22Rv1 (cell line): ENCODE measurements at regions not wholly inside any gene's neighbourhood (a gene's known extent, or its start where the extent isn't known, plus 50 kb on each side); places are given as distances from the start of the nearest gene placed in this dataset.
"Not testable (repeated sequence)": the region's sequence is repeated elsewhere in the genome, so short reads cannot be mapped to it uniquely, and the experiment has no call there.

ENCODE experiments used
- H3K27ac ChIP-seq: fragments of 450-650 bp; 2 replicates; pipeline ENCODE4 v1.5.1; 2017
- ZFX ChIP-seq: fragments of 450-650 bp; IDR thresholded peaks from 2 replicates; pipeline ENCODE4 v1.6.1; 2017; ENCODE audit warnings: antibody characterized with exemption, borderline replicate concordance
- TF ChIP-seq, protein P1 (sequence below): fragments of 450-650 bp; IDR thresholded peaks from 2 replicates; pipeline ENCODE4 v1.5.1; 2017; ENCODE audit warnings: mild to moderate bottlenecking

DNA sequence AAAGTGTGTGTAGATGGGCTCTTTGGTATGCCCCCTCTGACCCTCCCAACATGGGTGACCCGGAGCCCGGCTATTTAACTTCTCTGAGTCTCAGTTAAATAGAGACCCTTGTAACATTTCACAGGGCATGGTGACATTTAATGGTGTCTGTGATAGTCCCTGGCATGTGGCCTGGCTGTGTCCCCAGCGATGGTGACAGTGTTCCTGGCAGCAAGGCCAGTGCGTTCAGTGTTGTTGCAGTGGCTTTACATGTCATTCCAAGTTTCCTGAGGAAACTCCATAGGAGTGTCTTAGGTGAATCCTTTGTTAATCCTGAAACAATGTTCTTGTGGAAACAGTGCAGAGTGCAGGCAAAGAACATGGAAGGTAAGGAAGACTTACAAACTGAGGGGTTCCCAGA, 137.0 kb downstream of the RAMP3 start:
- no peak for TF ChIP-seq ZFX
- TF ChIP-seq, protein P1, sequence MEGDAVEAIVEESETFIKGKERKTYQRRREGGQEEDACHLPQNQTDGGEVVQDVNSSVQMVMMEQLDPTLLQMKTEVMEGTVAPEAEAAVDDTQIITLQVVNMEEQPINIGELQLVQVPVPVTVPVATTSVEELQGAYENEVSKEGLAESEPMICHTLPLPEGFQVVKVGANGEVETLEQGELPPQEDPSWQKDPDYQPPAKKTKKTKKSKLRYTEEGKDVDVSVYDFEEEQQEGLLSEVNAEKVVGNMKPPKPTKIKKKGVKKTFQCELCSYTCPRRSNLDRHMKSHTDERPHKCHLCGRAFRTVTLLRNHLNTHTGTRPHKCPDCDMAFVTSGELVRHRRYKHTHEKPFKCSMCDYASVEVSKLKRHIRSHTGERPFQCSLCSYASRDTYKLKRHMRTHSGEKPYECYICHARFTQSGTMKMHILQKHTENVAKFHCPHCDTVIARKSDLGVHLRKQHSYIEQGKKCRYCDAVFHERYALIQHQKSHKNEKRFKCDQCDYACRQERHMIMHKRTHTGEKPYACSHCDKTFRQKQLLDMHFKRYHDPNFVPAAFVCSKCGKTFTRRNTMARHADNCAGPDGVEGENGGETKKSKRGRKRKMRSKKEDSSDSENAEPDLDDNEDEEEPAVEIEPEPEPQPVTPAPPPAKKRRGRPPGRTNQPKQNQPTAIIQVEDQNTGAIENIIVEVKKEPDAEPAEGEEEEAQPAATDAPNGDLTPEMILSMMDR: no peak
- H3K27ac ChIP-seq: no peak overlapping the region

DNA sequence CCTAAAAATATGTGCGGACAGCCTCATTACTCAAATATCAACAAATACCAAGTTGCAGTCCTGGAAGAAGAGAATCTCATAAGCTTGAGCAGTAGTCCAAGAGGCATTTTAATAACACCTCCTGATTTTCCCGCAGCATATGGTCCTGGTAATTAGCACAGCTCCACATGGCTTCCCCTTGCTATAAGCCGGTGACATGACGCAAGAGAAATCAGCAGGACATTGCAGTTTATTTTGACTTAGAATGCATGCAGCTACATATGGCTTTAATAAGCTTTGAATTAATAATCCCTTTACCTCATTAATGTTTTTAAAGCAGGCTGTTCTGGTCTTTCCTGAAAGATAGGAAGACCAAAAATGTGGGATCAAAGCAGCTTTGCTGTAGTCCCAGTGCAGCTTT, 137.6 kb downstream of the RAMP3 start:
- no peak overlapping the region for H3K27ac ChIP-seq

DNA sequence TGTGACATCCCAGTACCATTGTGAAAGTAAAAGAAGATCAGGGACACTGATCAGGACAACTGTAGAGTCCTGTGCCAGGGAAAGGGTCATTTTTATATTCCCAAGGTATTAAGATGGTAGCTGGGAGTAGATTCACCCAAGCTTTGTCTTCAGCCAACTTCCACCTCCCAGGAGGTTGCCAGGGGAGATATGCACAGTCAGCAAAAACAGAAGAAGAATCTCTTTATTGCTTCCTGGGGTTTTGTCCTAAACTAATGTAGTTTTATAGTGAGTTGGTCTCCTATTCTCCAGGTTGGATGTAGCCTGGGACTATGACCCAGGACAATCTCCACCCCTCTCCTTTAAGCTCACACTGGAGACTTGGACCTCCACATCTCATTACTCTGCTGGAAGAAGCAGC, 139.2 kb downstream of the RAMP3 start:
- TF ChIP-seq, protein P1: no peak
- no peak for TF ChIP-seq ZFX
- no peak overlapping the region for H3K27ac ChIP-seq

More for the DNA sequence above, 137.6 kb downstream of the RAMP3 start:
- TF ChIP-seq ZFX: no peak
- TF ChIP-seq, protein P1: no peak

DNA sequence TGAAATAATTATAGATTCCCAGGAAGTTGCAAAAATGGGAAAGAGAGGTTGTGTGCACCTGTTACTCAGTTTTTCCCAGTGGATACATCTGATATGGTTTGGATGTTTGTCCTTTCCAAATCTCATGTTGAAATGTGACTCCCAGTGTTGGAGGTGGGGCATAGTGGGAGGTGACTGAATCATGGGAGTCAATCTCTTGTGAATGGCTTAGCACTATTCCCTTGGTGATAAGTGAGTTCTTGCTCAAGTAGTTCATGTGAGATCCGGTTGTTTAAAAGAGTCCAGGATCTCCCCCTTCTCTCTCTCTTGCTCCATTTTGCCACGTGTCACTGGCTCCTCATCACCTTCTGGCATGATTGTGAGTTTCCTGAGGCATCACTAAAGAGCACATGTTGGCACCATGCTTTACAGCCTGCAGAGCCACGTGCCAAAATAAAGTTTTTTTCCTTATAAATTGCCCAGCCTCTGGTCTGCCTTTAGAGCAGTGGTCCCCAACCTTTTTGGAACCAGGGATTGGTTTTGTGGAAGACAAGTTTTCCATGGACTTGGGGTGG, 149.2 kb downstream of the RAMP3 start:
- no peak overlapping the region for H3K27ac ChIP-seq
- TF ChIP-seq ZFX: no peak

DNA sequence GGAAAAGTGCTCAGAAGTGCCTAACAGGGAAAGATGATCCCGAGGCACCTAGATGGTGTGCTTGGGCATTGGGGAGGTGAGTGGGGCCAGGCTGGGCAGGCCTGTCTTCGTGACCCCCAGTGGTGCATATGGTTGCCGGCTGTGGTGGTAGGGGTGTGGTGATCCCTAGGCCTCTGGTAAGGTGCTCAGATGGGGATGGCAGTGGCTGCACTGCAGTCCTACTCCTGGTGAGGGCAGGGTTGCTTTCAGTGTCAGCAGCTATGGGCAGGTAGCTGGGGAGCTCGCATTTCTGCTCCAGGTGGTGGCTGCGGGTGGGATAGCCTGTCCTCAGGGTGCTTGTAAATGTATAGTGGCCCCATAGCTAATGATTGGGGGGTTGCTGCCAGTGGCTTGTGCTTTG, 154.0 kb downstream of the RAMP3 start:
- no peak overlapping the region for H3K27ac ChIP-seq
- TF ChIP-seq, protein P1: no peak
- TF ChIP-seq ZFX: no peak

DNA sequence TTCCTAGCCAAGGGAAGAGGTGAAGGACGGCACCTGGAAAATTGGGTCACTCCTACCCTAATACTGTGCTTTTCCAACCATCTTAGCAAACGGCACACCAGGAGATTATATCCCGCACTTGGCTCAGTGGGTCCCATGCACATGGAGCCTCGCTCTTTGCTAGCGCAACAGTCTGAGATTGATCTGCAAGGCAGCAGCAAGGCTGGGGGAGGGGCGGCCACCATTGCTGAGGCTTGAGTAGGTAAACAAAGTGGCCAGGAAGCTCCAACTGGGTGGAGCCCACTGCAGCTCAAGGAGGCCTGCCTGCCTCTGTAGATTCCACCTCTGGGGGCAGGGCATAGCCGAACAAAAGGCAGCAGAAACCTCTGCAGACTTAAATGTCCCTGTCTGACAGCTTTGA, 157.9 kb downstream of the RAMP3 start:
- H3K27ac ChIP-seq: not testable (repeated sequence)

DNA sequence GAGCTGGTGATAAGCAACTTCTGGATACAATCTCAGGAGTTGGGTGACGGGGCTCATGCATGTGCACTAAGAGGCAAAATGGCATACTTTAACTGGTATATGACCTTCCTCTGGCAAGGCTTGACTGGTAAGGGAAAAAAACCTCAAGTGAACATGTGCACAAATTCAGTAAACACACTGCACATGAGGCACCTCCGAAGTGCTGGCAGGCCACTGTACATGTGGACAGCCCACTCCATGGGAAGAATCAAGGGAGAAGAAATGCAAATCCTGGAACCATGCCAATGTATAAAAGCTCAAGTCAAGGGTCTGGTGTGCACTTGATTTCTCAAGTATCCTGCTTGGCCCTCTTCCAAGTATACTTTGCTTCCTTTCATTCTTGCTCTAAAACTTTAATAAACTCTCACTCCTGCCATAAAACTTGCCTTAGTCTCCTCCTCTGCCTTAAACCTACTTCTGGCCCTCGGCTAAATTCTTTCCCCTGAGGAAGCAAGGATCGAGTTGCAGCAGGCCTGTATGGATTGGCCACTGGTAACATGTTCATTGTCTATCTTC, 167.2 kb downstream of the RAMP3 start:
- TF ChIP-seq ZFX: no peak
- TF ChIP-seq, protein P1: no peak
- no peak overlapping the region for H3K27ac ChIP-seq

DNA sequence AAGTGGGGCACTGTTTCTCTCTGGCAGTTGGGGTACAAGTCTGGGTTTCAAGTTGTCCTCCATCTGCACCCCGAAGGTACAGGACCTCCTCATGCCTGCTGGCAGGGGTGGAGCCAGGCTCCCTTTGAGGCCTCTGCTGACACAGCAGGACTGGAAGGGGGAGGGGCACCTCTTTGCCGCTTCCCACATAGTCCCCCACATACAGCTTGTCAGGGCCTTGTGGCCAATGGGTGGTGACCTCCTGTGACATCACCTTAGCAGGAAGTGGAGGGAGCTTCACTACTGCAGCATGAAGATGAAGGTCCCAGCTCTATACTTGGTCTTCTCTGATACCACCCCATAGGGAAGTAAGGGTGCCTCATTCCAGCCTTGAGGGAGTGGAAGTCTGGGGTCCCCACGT, 167.8 kb downstream of the RAMP3 start:
- TF ChIP-seq, protein P1: no peak
- TF ChIP-seq ZFX: no peak

More for the DNA sequence above, 167.8 kb downstream of the RAMP3 start:
- H3K27ac ChIP-seq: no peak overlapping the region
